HL-60 (cell line): ENCODE measurements at regions not wholly inside any gene's neighbourhood (a gene's known extent, or its start where the extent isn't known, plus 50 kb on each side); places are given as distances from the start of the nearest gene placed in this dataset.

Source experiments
- DNase-seq, 2 experiments: peaks; one replicate each; pipeline ENCODE4 v3.0.0-alpha.2; 2010 to 2020; ENCODE audit warnings: low read depth in 1 of 2, low spot score in 1 of 2
- H3K27ac ChIP-seq: fragments of 250-450 bp; sonication (Bioruptor Pico); replicated peaks from 2 replicates; pipeline ENCODE4 v1.5.1; 2020; ENCODE audit warnings: mild to moderate bottlenecking, moderate library complexity
- H3K27me3 ChIP-seq: fragments of 250-450 bp; sonication (Bioruptor Pico); 2 replicates; pipeline ENCODE4 v1.5.1; 2021; ENCODE audit warnings: mild to moderate bottlenecking, moderate library complexity; ENCODE audit not compliant: insufficient read depth, poor library complexity, severe bottlenecking
- H3K4me3 ChIP-seq: replicated peaks from 2 replicates; pipeline ENCODE4 v1.5.1; 2011; ENCODE audit warnings: mild to moderate bottlenecking, control low read depth, low read length; ENCODE audit not compliant: insufficient read depth
- CTCF ChIP-seq: IDR thresholded peaks from one replicate; pipeline ENCODE4 v1.5.1; 2011; ENCODE audit warnings: low read length, control low read depth, inconsistent platforms; ENCODE audit not compliant: insufficient read depth
- GABPA ChIP-seq: IDR thresholded peaks from 2 replicates; pipeline ENCODE4 v1.6.1; 2012; ENCODE audit warnings: low read depth
- POLR2AphosphoS5 ChIP-seq: IDR thresholded peaks from 2 replicates; pipeline ENCODE4 v1.6.1; 2012; ENCODE audit warnings: low read depth
- REST ChIP-seq: IDR thresholded peaks from 2 replicates; pipeline ENCODE4 v1.6.1; 2012; ENCODE audit warnings: low read depth; ENCODE audit not compliant: insufficient replicate concordance
- SPI1 ChIP-seq: IDR thresholded peaks from 2 replicates; pipeline ENCODE4 v1.6.1; 2012; ENCODE audit warnings: low read depth, mild to moderate bottlenecking, borderline replicate concordance

GRCh38 chr1:148353461-148354283, 129.4 kb downstream of the PPIAL4G start:
- Histone ChIP-seq H3K4me3 (no peak overlapping the region), H3K27ac (no peak overlapping the region), H3K27me3 (no peaks in the 10 kb centered on the region)
- TF ChIP-seq REST (no peak), GABPA (no peak), CTCF (no peak), POLR2AphosphoS5 (no peak), SPI1 (no peak)
- DNase-seq, result no peak

- Histone ChIP-seq H3K27ac (no peak overlapping the region), H3K4me3 (no peak overlapping the region), H3K27me3 (no peaks in the 10 kb centered on the region)
- no peak for TF ChIP-seq REST
- no peak for TF ChIP-seq SPI1
- TF ChIP-seq CTCF, result no peak
- no peak for TF ChIP-seq POLR2AphosphoS5
- TF ChIP-seq GABPA, result no peak
- no peak for DNase-seq
These were observed 130.5 kb downstream of the PPIAL4G start for GRCh38 chr1:148352470-148353053.

GRCh38 chr1:148347781-148348180, 135.3 kb downstream of the PPIAL4G start:
- TF ChIP-seq POLR2AphosphoS5, result no peak
- no peak for TF ChIP-seq SPI1
- no peak for TF ChIP-seq REST
- TF ChIP-seq CTCF, result no peak
- no peak for TF ChIP-seq GABPA
- no peaks in the 10 kb centered on the region for H3K27me3 ChIP-seq
- no peak overlapping the region for H3K4me3 ChIP-seq
- no peak for DNase-seq
- no peak overlapping the region for H3K27ac ChIP-seq
